ENCODE measurements at regions not wholly inside any gene's neighbourhood (a gene's known extent, or its start where the extent isn't known, plus 50 kb on each side); places are given as distances from the start of the nearest gene placed in this dataset.

DNA sequence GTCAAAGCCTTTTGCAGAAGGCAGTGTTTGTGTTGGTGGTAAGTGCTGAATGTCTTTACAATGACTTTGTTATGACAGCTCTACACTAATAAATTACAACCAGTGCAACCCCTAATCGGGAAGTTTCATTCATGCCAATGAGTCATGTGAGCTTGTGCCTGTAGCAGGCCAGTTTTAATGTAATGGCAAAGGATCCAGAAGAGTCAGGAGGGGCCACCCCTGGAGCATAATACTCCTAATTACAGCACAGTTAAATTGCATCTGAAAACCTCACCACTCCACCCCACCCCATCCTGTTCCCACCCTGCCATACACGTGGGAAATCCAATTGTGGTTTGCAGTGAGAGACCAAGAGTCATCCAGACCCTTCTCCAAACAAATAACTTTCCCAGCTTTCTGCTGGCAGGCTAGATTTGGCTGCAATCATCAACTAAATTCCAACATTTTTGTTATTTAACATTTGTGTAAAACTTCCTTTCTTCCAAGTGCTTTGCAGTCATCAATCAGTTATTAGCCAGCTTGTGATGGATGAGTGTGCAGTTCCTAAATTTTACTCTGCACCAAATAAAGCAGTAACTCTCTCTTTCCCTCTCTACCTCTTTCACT lies 277.3 kb upstream of the FAT3 start:
- DNase-seq = no peak

DNA sequence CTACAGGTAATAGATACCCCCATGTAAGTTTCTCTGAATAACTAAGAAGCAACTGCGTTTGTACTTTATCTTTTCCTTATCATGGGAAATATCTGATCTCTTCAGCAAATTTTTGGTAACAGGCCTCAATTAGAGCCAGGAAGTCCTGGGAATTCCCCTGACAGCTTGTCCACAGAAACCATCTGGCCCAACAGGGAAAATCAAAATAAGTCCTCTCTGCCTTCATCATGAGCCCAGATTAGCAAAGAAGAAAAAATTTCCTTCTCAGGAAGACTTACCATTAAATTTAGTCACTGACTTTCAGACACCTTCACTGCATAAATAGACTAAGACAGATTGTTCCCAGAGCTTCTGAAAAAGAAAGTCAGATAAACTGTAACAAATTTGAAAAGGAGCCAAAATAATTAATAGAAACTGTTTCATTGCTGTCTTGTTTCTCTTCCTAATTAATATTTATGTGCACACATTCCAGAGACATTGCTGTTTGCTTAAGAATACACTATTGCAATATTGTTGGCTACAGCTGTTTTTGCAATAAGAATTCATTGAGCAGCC lies 278.1 kb upstream of the FAT3 start:
- no peak for DNase-seq

DNA sequence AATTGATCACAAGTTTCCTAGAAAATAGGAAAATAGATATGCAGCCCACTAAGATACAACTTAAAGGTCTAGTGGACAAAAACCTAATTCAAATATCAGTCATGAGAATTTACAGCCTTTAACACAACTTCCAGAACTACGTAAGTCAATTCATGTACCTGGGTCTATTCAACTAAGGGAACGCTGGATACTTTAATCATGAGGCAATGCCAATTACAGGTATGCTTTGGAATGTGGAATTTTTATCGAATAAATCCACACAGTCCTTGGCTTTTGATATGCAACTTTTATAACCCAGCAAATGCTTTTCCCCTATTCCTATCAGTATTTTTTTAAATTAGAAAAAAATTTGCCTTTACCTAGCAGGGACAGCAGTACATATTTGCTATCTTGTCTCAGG lies 289.5 kb upstream of the FAT3 start:
- no peak for DNase-seq

DNA sequence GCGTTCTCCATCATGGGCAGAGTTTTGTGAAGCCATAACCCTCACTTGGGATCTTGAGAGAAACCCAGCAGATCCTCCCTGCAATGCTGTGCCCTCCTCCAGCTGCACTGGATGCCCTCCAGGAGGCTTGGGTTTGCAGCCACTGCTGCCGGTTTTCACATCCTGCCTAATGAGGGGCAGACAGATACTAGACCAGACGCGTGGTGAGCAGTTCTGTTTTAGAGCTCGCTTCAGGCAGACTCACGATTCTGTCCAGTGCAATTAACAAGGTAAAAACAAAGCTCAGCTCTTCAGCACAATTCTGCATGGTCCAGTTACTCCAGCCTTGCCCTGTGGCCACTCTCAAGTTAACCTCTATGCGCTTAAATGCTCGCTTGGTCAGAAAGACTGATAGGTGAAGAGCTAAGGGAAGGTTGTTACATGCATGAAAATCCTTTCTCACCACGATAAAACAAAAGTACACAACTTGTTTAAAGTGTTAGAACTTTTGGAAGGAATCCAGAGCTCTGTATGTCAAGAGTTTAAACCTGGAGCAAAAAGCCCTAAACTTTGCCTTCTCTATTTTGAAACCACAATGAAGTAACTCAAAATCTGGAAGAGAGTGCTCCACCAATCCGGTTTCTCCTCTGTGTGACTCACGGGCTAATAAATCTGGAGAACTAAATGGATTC lies 292.3 kb upstream of the FAT3 start:
- DNase-seq = no peak

DNA sequence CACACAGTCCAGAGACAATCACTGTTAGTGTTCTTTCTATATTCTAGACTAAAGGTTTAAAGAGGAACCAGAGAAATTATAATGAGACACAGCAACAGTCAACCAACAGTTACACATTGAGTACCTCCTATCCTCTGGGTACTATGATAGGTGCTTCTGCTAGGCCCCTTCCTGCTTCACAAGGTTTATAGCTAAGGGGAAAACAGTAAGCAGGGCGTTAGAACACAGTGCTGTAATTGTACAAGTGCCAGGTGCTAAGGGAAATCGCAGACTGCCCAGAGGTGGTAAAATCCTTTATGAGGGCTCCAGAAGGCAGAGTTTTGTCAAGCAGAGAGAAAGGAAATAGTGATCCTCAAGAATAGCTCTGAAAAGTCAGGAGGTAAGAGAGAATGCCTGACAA lies 297.2 kb upstream of the FAT3 start:
- DNase-seq = no peak

DNA sequence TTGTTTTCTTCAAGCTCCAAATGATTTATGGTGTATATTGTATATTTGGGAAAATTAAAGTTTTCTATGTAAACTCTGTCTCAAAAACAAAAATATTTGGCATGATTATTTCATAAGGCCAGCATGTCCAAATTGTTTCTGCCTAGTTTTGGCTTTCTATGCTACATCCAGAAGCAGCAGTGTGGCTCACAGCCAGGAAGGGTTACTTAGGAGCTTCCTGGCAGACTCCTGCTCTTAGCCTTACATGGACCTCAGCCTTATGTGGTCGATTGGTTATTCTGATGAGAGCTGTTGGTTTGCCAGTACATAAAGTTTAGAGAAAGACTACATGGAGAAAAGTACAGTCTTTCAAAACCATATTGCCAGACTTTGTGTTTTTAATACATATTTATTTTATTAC lies 297.7 kb upstream of the FAT3 start:
- DNase-seq = no peak

DNA sequence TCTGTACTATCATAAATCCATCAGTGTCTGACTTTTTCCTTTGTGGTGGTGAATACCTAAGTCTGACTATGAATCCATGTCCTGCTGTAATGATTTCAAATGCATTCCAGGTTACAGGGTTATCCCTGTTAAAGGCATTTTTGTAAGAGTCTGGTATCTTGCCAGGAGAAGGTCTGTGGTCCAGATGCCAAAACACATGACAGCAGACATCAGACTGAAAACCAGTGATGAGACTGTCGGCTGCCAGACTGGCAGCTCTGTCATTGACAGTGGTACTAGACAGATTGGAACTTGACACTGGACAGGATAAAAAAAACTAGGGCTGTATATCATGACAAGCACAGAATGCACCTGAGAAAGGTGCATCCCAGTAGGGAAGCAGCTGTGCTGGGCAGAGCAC lies 301.8 kb upstream of the FAT3 start:
- DNase-seq = no peak

DNA sequence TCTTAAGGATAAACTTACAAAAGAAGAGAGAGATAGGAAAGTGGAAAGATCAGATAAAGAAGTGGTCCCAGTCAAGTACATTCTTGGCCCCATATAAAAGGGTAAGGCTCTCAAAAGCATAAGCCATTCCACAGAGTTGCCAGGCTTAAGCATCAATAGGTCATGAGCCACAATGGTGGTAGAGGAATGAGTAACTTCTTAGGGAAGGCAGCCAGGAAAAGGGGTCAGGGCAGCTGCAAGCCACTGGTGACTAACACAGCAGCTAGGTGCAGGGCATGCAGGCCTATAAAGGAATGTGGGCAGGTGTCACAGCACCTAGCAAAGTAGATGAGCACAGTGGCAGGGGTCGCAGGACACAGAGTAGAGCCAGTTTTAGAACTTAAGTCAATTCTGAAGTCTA lies 302.6 kb upstream of the FAT3 start:
- no peak for DNase-seq

DNA sequence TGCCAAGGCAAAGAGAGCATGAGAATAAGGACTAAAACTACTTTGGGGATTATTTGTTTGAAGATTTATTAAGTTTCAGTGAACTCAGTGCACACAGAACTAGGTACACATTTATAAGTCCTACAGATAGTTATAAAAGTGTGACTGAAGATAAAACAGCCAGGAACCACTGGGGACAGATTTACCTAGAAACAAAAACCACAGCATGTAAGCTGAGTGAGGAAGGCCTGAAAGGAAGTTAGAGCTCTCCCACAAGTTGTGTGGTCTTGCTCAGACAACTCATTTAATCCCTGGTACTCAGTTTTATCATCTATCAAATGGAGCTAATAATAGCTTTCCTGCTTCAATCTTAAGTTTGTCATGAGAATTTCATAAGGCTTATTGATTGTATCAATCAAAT lies 311.2 kb upstream of the FAT3 start:
- DNase-seq = no peak

DNA sequence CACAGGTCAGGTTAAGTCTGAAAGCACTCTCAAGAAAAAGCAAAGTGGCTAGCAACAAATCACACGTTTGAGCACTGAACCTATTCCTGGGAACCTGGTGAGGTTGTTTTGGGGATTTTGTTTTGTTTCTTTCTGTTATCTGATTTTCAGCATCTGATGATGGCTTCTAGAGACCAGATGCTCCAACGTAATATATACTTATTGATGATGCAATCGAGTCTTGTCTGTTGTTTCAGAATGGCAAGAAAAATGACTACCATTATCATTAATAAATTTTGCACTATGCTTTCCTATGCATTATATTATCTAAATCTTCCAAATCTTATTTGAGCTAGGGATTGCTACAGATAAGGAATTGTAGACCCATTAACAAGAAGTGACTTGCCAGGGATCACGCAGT lies 312.3 kb upstream of the FAT3 start:
- no peak for DNase-seq

DNA sequence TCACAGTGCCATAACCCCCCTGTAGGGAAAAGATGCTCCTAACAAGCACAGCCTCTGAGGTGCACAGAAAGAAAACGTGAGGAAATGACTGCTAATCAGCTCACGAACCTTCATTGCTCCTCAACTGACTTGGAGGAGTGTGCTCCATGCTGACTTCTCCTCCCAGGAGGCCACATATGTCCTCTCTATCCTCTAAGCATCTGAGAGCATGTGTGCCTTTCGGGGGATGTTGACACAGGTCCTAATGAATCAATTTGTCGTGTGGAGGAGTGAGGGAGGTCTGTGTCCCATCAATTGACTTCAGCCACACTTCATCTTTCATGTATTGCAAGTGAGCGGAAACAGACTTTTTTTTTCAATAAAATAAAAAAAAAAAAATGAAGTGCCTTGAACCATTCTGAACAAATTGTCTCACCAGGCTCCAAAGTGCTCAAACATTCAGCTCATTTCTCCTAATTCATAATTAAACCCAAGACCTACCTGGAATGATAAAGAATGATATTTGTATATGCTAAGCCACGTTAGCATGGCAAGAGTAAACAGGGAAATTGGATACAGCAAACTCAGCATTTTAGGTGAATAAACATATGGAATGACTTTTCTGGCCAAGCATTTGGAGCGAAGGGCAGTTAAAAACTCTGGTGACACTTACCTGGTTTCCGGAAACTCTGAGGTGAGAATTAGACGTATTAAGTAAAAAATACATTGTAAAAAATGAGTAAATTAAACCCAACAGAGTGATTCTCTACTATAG lies 317.6 kb upstream of the FAT3 start:
- DNase-seq = no peak

DNA sequence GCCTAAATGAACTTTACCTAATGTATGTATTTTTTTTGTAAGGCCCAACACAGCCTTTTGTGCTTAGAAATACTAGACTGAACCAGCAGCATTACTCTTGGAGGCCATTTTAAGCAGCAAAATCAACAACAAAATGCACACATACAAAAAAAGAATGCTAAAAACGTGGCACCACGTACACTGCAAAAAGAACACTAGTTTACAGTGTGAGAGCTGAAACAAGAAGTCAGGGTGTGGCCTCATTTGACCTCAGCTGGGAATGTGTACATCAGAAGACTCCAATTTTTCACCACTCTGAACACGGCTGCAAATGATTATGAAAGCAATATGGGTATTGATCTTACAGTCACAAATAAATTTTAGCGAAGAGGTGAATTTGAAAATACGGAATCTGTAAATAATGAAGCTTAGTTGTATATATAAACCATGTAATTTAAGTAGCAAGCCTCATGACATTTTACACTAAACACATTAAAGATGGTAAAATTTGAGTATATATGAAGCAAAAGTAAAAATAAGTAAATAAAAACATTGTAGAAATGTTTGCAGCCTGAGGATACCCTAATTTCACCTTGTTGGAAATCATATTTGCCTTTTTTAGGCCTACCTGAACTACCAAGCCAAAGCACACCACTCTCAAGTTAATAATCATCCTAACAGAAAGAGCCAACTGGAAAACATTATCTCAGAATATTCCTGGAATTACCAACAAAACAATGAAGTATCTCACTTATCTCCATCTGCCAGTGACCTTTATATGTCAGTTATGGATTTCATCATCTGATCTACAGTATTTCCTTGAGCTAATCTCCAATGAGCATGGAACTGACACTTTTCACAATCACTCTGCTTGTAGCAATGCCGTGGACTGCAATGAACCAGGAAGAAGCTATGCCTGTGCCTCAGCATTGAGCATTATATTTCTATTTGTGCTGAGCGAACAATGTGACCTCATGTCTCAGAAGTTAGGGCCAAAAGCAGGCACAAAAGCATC lies 319.5 kb upstream of the FAT3 start:
- no peak for DNase-seq

DNA sequence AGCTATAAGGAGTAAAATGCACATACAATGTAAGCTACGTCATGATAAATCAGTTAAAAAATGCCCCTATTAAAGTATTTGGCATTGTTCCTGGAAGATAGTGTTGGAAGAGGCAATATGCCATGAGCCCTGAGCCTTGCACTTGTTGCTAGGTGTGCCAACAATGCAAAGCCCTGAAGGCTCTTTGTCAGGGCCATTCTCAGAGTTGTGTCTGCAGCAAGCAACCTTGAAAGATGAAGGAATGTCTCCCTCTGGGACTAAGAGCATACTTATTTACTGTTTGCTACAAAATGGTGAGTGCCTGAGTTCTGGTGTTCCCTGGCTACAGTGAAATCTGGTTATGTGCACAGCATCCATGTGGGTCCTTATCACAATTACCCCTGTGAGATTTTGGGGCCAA lies 322.3 kb upstream of the FAT3 start:
- no peak for DNase-seq

DNA sequence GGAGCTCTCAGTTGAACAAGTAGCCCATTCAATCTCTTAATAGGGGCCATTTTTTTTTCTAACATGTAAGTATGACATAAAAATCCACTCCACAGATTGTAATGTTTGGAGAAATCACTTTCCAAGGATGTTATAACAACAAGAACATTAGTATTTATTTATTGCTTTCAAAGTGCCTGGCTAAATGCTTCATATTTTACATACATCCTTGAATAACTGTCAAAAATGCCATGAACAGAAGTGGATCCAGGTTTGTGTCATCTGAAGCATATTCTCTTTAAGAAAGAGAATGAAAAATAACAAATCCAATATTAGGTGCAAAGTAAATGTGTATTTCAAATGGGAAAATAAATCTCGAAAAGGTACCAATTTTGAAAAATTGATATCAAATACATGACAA lies 344.0 kb upstream of the FAT3 start:
- no peak for DNase-seq

DNA sequence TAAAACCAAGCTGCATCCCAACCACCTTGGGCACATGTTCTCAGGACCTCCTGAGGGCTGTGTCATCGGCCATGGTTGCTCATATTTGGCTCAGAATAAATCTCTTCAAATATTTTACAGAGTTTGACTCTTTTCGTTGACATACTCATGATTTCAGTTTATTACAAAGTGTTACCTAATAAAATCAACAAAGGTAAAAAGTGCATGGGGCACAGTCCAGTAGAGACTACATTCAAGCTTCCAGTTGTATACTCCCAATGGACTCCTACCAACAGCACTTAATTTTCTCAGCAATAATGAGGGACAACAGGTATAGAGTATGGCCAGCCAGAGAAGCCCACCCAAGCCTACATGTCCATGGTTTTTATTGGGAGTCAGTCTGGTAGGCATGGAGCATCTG lies 347.9 kb upstream of the FAT3 start:
- no peak for DNase-seq

DNA sequence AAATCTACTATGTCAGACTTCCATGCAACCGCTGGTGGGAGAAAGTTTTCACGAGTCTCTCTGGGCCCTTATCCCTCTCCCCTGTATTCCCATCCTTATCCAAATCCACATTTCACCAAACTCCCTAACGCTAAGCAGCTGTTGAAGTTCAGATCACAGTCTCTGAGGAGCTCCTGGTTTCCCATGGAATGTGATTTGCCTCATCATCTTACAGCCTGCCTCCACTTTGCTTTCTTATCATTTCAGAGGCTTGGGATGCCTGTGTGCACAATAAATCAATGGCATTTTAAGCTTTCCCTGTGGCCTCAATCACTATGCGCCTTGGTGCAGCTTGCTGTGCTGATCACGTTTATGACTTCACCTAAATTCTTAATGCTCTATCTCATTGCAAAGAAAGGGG lies 352.4 kb upstream of the FAT3 start:
- DNase-seq = no peak

DNA sequence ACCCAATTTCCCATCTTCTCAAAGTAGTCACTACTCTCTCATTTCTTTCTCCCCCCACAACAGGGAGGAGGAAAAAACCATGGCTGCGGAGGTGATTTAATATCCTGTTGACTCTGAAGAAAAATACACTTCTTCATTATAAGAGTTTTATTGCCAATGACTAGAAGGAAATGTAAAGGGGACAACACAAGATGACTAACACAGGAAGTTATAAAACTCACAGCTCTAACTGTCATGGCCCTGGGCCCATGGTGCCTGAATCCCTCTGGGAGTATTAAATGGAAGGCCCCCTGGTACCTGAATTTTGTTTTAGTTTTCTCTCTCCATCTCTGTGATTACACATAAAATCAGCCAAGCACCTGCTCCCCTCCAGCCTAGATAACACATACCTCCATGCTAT lies 352.8 kb upstream of the FAT3 start:
- no peak for DNase-seq

DNA sequence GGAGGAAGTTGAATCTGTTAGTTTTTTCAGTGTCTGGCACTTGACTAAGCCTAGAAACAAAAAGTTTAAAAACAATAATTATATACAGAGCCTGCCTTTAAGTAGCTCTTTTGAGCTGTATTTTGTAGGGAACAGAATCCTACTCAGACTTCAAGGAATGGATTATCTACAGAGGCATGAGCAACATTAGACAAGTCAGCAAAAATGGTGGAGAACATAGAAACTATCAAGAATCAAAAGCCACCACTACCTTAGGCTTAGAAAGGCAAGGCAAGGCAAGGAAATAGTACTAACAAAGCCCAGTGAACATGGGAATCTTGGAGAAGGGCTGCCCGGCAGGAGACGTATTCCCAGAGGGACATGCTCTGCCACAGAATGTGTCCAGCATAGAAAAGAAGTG lies 353.6 kb upstream of the FAT3 start:
- DNase-seq = no peak

DNA sequence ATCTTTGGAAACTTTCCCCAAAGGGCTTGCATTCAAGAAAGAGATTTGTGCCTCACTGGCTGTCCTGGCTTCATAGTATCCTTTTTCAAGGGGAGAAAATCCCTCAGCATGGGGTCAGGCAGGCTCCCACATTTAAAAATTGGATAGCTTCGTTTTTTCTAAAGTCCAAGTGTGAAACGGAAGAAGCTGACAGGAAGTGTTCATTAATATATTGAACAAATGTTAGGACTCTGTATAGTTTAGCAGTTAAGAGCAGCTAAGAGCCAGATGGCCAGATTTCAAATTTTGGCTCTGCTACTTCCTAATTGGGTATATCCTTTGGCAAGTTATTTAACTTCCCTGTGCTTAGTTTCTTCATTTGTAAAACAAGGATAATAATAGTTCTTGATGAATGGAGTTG lies 354.9 kb upstream of the FAT3 start:
- no peak for DNase-seq

DNA sequence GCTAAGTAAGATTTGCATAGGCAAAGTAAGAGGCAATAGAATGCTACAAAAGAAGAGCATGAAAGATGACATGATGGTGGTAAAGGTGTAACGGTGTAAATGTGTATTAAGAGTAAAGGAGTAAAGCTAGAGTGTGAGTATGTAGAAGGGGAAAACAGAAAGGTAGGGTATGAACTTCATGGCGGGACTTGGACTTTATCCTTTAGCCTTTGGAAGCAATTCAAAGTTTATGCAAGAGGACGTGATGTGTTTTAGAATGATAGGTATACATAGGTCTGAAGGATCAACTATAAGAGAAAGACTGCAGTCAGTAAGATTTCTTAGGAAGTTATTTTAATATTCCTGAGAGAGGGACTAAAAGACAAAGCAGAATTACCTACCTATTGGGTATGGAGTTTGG lies 358.0 kb upstream of the FAT3 start:
- no peak for DNase-seq

DNA sequence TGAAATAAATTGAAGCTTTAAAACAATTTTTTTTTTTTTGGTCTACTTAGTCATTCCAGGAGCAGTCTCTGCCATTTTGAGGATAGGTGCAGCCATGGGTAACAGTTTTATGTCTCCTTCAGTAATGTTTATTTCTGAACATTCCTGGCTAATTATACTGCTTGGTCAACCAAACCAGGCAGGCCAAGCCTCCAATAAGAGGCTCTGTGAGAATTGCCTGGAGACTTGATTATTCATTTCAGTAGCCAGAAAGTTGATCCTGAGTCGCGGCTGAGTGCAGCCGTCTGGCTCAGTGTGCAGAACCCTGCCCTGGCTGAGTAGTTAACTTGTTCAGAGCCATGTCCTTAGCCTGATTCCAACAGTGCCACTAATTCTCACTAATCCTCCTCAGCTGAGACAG lies 364.0 kb upstream of the FAT3 start:
- DNase-seq = no peak

DNA sequence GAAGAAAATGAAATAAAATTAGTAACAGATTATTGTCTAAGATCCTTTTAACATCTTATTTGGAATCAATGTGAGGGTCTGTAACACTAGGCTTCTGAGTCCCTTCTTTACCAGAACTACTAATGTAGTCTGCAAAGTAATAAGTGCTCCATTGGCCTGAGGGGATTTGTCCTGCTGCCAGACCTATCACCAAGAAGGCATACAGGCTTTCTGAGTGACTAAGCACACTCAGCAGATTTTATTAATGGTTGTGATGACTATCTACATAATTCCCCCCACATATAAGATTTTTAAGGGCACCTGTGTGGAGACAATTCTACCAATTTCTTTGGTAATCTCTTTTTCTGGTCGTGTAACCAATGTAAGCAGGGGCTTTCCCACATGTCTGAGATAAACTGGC lies 365.0 kb upstream of the FAT3 start:
- DNase-seq = no peak

DNA sequence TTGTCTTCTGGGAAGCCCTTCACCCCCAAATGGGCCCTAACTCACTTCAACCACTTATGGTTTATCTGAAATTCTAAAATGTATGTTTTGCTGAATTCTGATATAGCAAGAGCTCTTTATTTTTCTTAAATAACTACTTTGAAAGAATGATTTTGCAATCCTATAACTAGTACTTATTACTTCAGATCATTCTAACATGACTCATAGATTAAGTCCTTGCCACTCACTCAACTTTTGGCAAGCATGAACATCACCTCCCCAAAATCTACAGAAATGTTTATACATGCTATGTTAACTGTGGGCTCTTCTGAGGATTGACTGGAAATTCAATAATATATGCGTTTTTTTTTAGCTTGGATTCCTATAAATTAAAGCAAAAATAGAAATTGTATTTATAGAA lies 367.4 kb upstream of the FAT3 start:
- no peak for DNase-seq
